HCT116 (cell line): ENCODE measurements at regions not wholly inside any gene's neighbourhood (a gene's known extent, or its start where the extent isn't known, plus 50 kb on each side); places are given as distances from the start of the nearest gene placed in this dataset.

Experiments
- ATAC-seq: fragments of 200-7000 bp; cut with Tn5 transposase; 2 replicates; pipeline ENCODE4 v1.9.1; 2020; ENCODE audit warnings: mild to moderate bottlenecking, moderate library complexity
- BruUV-seq: library from RNA; stranded (reverse); fragments of 400-500 nt; replicated peaks from 2 replicates; lab custom pipeline; 2021; lab: Mats Ljungman, UMichigan
- CTCF ChIA-PET: fragments of 300-600 bp; sonication (Branson Sonifier 250); formaldehyde crosslinking; loops from one replicate; lab custom pipeline; 2021; ENCODE audit warnings: antibody characterized with exemption; lab: Charles Lee
- POLR2A ChIA-PET: fragments of 300-600, 350-600 bp; sonication (Branson Sonifier 250); formaldehyde crosslinking; loops from one replicate; lab custom pipeline; 2021; ENCODE audit warnings: antibody characterized with exemption; lab: Charles Lee
- RAD21 ChIA-PET, 2 experiments: fragments of 300-600 bp; sonication (Branson Sonifier 250); formaldehyde crosslinking; loops; one replicate each; lab custom pipeline; 2023; ENCODE audit warnings: low total read pairs in 2 of 2; ENCODE audit not compliant: uncharacterized antibody in 2 of 2, unreplicated experiment in 2 of 2, low non-redundant PET in 1 of 2; lab: Charles Lee
- DNase-seq: peaks from one replicate; pipeline ENCODE4 v3.0.0-alpha.2; 2010; ENCODE audit warnings: low read depth, low spot score
- H2AFZ ChIP-seq: fragments of 200-600 bp; shearing (Covaris generic), sonication (generic); 2 replicates; pipeline ENCODE4 v1.6.1; 2017; ENCODE audit warnings: low read depth, mixed run types, mixed read lengths, antibody characterized with exemption, low read length; ENCODE audit not compliant: poor library complexity, severe bottlenecking
- H3K27ac ChIP-seq: 2 replicates; pipeline ENCODE4 v1.5.1; 2012; ENCODE audit warnings: low read depth, low read length
- H3K27me3 ChIP-seq: fragments of 200-600 bp; sonication (generic); 2 replicates; pipeline ENCODE4 v1.6.1; 2016; ENCODE audit warnings: mixed run types, low read length, mixed read lengths; ENCODE audit not compliant: insufficient read depth
- H3K36me3 ChIP-seq, 2 experiments: fragments of 200-500 bp in 1 of 2; fragments of 200-600 bp in 1 of 2; sonication (Bioruptor generic) in 1 of 2; sonication (generic) in 1 of 2; 2 replicates each; pipeline versions ENCODE4 v1.5.1 to v1.6.1; 2014 to 2016; ENCODE audit warnings: low read length in 2 of 2, inconsistent platforms in 1 of 2, mixed read lengths in 1 of 2, mixed run types in 1 of 2; ENCODE audit not compliant: insufficient read depth in 2 of 2, control insufficient read depth in 1 of 2
- H3K4me1 ChIP-seq, 2 experiments: fragments of 200-600 bp in 1 of 2; sonication (generic) in 1 of 2; 2 replicates each; pipeline versions ENCODE4 v1.5.1 to v1.6.1; 2012 to 2017; ENCODE audit warnings: low read length in 2 of 2, inconsistent platforms in 1 of 2, mild to moderate bottlenecking in 1 of 2, mixed read lengths in 1 of 2, mixed run types in 1 of 2, moderate library complexity in 1 of 2; ENCODE audit not compliant: insufficient read depth in 2 of 2, control insufficient read depth in 1 of 2
- H3K4me2 ChIP-seq: fragments of 200-600 bp; sonication (generic); 2 replicates; pipeline ENCODE4 v1.6.1; 2017; ENCODE audit warnings: mixed run types, low read length, mixed read lengths
- H3K4me3 ChIP-seq, 2 experiments: fragments of 200-600 bp in 1 of 2; sonication (generic) in 1 of 2; replicated peaks in 1 of 2; 2 replicates each; pipeline ENCODE4 v1.5.1; 2011 to 2016; ENCODE audit warnings: low read length in 2 of 2, control low read depth in 1 of 2, low read depth in 1 of 2, mild to moderate bottlenecking in 1 of 2, mixed read lengths in 1 of 2, mixed run types in 1 of 2
- H3K79me2 ChIP-seq: fragments of 200-600 bp; sonication (generic); 2 replicates; pipeline ENCODE4 v1.6.1; 2017; ENCODE audit warnings: mild to moderate bottlenecking, mixed run types, low read length, moderate library complexity, mixed read lengths; ENCODE audit not compliant: insufficient read depth
- H3K9ac ChIP-seq: fragments of 200-600 bp; sonication (generic); 2 replicates; pipeline ENCODE4 v1.6.1; 2016; ENCODE audit warnings: low read length, mixed read lengths
- H3K9me2 ChIP-seq: fragments of 200-600 bp; sonication (generic), shearing (Covaris generic); 2 replicates; pipeline ENCODE4 v1.6.1; 2017; ENCODE audit warnings: mixed run types, mild to moderate bottlenecking, moderate library complexity; ENCODE audit not compliant: insufficient read depth
- H3K9me3 ChIP-seq, 2 experiments: fragments of 200-500 bp in 1 of 2; fragments of 200-600 bp in 1 of 2; sonication (Bioruptor generic) in 1 of 2; sonication (generic) in 1 of 2; 2 replicates each; pipeline ENCODE4 v1.6.1; 2014 to 2017; ENCODE audit warnings: low read length in 2 of 2, mixed read lengths in 2 of 2, inconsistent platforms in 1 of 2, low read depth in 1 of 2, mild to moderate bottlenecking in 1 of 2, mixed run types in 1 of 2, moderate library complexity in 1 of 2; ENCODE audit not compliant: control insufficient read depth in 1 of 2, insufficient read depth in 1 of 2
- H4K20me1 ChIP-seq: fragments of 200-600 bp; sonication (generic), shearing (Covaris generic); 2 replicates; pipeline ENCODE4 v1.6.1; 2017; ENCODE audit warnings: mixed run types, mild to moderate bottlenecking, moderate library complexity; ENCODE audit not compliant: insufficient read depth
- CBX3 ChIP-seq: IDR thresholded peaks from 2 replicates; pipeline ENCODE4 v1.6.1; 2012; ENCODE audit warnings: low read depth
- CEBPB ChIP-seq: IDR thresholded peaks from 2 replicates; pipeline ENCODE4 v1.6.1; 2012; ENCODE audit warnings: low read depth
- EZH2 ChIP-seq: fragments of 200-600 bp; sonication (generic); IDR thresholded peaks from 2 replicates; pipeline ENCODE4 v1.6.1; 2017; ENCODE audit warnings: antibody characterized with exemption, mixed run types
- EZH2phosphoT487 ChIP-seq: fragments of 200-600 bp; IDR thresholded peaks from 2 replicates; pipeline ENCODE4 v1.6.1; 2018; ENCODE audit warnings: antibody characterized with exemption, borderline replicate concordance
- FOSL1 ChIP-seq: IDR thresholded peaks from 2 replicates; pipeline ENCODE4 v1.6.1; 2012; ENCODE audit warnings: low read depth
- JUND ChIP-seq: IDR thresholded peaks from 2 replicates; pipeline ENCODE4 v1.6.1; 2012
- RAD21 ChIP-seq: IDR thresholded peaks from 2 replicates; pipeline ENCODE4 v1.6.1; 2012; ENCODE audit warnings: low read depth, mild to moderate bottlenecking
- SRF ChIP-seq: IDR thresholded peaks from 2 replicates; pipeline ENCODE4 v1.6.1; 2012; ENCODE audit warnings: low read depth
- TCF7L2 ChIP-seq: IDR thresholded peaks from 2 replicates; pipeline ENCODE4 v1.7.0; 2011; ENCODE audit warnings: borderline replicate concordance, inconsistent platforms; ENCODE audit not compliant: insufficient read depth, insufficient read length; ENCODE audit errors: extremely low read depth
- YY1 ChIP-seq: IDR thresholded peaks from 2 replicates; pipeline ENCODE4 v1.6.1; 2011; ENCODE audit warnings: low read length, low read depth, moderate library complexity, mild to moderate bottlenecking; ENCODE audit not compliant: insufficient replicate concordance; ENCODE audit errors: extremely low read depth
- ZFX ChIP-seq: fragments of 450-650 bp; IDR thresholded peaks from 2 replicates; pipeline ENCODE4 v1.6.1; 2017
- intact Hi-C: fragments of 100-400 bp; cut with micrococcal nuclease; formaldehyde crosslinking; loops from 2 replicates; pipeline ENCODE4 v1.10.0; 2022
- TF ChIP-seq, protein P1 (sequence below): IDR thresholded peaks from 2 replicates; pipeline ENCODE4 v1.6.1; 2012; ENCODE audit warnings: low read depth
- TF ChIP-seq, protein P2 (sequence below): IDR thresholded peaks from 2 replicates; pipeline ENCODE4 v1.6.1; 2011; ENCODE audit warnings: mild to moderate bottlenecking, low read length, moderate library complexity; ENCODE audit not compliant: insufficient replicate concordance; ENCODE audit errors: extremely low read depth
- TF ChIP-seq, protein P3 (sequence below): IDR thresholded peaks from 2 replicates; pipeline ENCODE4 v1.6.1; 2012

DNA sequence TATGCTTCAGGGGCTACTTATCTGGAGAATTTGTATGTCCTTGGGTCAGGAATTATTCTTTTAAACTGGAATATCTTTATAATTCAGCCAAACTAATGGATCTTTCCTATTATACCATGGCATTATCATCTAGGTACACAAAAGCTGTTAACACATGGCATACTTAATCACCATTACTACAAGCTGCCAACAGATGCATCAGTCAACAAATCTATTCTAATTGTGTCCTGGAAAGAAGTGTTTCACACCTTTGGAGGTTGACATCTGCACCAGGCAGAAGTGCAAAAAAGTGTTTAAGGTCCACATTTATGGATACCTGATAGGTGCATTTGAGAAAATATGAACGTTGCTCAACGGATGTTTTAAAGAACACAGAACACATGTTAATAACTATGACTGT is 470.2 kb upstream of the ADGRL2 start:
- TF ChIP-seq JUND = no peak
- TF ChIP-seq EZH2 = no peak
- TF ChIP-seq CBX3 = no peak
- Histone ChIP-seq H3K4me1 (no peaks in the 10 kb centered on the region; a peak in 1 of 4 replicates), H3K27ac (no peak overlapping the region), H3K4me2 (no peak overlapping the region), H3K9me3 (no peaks in the 10 kb centered on the region), H4K20me1 (no peaks in the 10 kb centered on the region), H3K9ac (no peak overlapping the region), H2AFZ (no peak overlapping the region), H3K36me3 (no peaks in the 10 kb centered on the region), H3K4me3 (no peak overlapping the region), H3K79me2 (no peaks in the 10 kb centered on the region), H3K9me2 (no peaks in the 10 kb centered on the region), H3K27me3 (no peaks in the 10 kb centered on the region)
- CTCF ChIA-PET = no interaction called here
- POLR2A ChIA-PET = no interaction called here
- ATAC-seq (no peak), DNase-seq (no peak)
- intact Hi-C loops = no loop called here
- BruUV-seq = no TSS peak
- RAD21 ChIA-PET = no interaction called here

DNA sequence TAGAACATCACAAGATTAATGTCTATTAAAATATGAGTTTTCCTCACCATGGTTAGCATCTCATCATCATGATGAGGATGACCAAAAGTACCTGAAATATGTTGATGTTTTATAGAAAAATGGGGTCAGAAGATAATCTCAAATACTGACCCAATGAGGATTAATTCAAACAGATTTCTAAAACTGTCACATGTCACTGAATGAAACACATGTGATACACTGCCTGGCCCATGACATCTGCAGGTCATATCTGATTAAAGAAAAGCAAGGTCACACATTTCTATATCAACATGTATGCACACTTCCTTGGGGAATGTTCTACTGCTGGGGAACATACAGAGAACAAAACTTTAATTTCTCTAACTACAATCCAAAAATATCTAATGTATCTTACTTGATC is 470.6 kb upstream of the ADGRL2 start:
- Histone ChIP-seq H3K27ac (no peak overlapping the region), H3K9me3 (no peaks in the 10 kb centered on the region), H3K4me2 (no peak overlapping the region), H3K4me3 (no peak overlapping the region), H3K27me3 (no peaks in the 10 kb centered on the region), H3K79me2 (no peaks in the 10 kb centered on the region), H3K36me3 (no peaks in the 10 kb centered on the region), H3K9me2 (no peaks in the 10 kb centered on the region), H2AFZ (no peak overlapping the region), H3K9ac (no peak overlapping the region), H3K4me1 (no peaks in the 10 kb centered on the region; a peak in 1 of 4 replicates), H4K20me1 (no peaks in the 10 kb centered on the region)
- BruUV-seq = no TSS peak
- intact Hi-C loops = no loop called here
- CTCF ChIA-PET = no interaction called here
- ATAC-seq (no peak), DNase-seq (no peak)
- POLR2A ChIA-PET = no interaction called here
- RAD21 ChIA-PET = no interaction called here
- TF ChIP-seq ZFX (no peak), TCF7L2 (no peak), CEBPB (no peak), RAD21 (no peak), YY1 (no peak), CBX3 (no peak), EZH2phosphoT487 (no peak), SRF (no peak), FOSL1 (no peak), JUND (no peak)
- TF ChIP-seq, protein P1, sequence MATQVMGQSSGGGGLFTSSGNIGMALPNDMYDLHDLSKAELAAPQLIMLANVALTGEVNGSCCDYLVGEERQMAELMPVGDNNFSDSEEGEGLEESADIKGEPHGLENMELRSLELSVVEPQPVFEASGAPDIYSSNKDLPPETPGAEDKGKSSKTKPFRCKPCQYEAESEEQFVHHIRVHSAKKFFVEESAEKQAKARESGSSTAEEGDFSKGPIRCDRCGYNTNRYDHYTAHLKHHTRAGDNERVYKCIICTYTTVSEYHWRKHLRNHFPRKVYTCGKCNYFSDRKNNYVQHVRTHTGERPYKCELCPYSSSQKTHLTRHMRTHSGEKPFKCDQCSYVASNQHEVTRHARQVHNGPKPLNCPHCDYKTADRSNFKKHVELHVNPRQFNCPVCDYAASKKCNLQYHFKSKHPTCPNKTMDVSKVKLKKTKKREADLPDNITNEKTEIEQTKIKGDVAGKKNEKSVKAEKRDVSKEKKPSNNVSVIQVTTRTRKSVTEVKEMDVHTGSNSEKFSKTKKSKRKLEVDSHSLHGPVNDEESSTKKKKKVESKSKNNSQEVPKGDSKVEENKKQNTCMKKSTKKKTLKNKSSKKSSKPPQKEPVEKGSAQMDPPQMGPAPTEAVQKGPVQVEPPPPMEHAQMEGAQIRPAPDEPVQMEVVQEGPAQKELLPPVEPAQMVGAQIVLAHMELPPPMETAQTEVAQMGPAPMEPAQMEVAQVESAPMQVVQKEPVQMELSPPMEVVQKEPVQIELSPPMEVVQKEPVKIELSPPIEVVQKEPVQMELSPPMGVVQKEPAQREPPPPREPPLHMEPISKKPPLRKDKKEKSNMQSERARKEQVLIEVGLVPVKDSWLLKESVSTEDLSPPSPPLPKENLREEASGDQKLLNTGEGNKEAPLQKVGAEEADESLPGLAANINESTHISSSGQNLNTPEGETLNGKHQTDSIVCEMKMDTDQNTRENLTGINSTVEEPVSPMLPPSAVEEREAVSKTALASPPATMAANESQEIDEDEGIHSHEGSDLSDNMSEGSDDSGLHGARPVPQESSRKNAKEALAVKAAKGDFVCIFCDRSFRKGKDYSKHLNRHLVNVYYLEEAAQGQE = no peak
- TF ChIP-seq, protein P2, sequence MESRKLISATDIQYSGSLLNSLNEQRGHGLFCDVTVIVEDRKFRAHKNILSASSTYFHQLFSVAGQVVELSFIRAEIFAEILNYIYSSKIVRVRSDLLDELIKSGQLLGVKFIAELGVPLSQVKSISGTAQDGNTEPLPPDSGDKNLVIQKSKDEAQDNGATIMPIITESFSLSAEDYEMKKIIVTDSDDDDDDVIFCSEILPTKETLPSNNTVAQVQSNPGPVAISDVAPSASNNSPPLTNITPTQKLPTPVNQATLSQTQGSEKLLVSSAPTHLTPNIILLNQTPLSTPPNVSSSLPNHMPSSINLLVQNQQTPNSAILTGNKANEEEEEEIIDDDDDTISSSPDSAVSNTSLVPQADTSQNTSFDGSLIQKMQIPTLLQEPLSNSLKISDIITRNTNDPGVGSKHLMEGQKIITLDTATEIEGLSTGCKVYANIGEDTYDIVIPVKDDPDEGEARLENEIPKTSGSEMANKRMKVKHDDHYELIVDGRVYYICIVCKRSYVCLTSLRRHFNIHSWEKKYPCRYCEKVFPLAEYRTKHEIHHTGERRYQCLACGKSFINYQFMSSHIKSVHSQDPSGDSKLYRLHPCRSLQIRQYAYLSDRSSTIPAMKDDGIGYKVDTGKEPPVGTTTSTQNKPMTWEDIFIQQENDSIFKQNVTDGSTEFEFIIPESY = no peak
- TF ChIP-seq, protein P3, sequence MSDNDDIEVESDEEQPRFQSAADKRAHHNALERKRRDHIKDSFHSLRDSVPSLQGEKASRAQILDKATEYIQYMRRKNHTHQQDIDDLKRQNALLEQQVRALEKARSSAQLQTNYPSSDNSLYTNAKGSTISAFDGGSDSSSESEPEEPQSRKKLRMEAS = no peak
